PC-9 (cell line): ENCODE measurements at regions not wholly inside any gene's neighbourhood (a gene's known extent, or its start where the extent isn't known, plus 50 kb on each side); places are given as distances from the start of the nearest gene placed in this dataset.

Source experiments
- BruUV-seq: library from RNA; stranded (reverse); fragments of 400-500 nt; replicated peaks from 2 replicates; lab custom pipeline; 2021; lab: Mats Ljungman, UMichigan
- CTCF ChIA-PET: fragments of 300-600 bp; sonication (Branson Sonifier 250); formaldehyde crosslinking; loops from one replicate; lab custom pipeline; 2022; ENCODE audit warnings: antibody characterized with exemption; lab: Charles Lee
- POLR2A ChIA-PET: fragments of 300-600 bp; sonication (Branson Sonifier 250); formaldehyde crosslinking; loops from one replicate; lab custom pipeline; 2022; ENCODE audit warnings: antibody characterized with exemption; ENCODE audit not compliant: unreplicated experiment; lab: Charles Lee
- DNase-seq, 2 experiments: peaks; one replicate each; pipeline versions ENCODE4 v3.0.0 to v3.0.0-alpha.2; 2015 to 2022; ENCODE audit warnings: mixed read lengths in 1 of 2
- H2AFZ ChIP-seq: fragments of 200-600 bp; sonication (generic); 2 replicates; pipeline ENCODE4 v1.8.1; 2017; ENCODE audit warnings: antibody characterized with exemption
- H3F3A ChIP-seq: fragments of 200-600 bp; sonication (generic); 2 replicates; pipeline ENCODE4 v1.8.1; 2017; ENCODE audit warnings: antibody characterized with exemption, mild to moderate bottlenecking, low read depth; ENCODE audit not compliant: insufficient read depth
- H3K27ac ChIP-seq: fragments of 200-600 bp; sonication (generic); 2 replicates; pipeline ENCODE4 v1.6.1; 2016; ENCODE audit warnings: mixed run types
- H3K27me3 ChIP-seq: fragments of 200-600 bp; sonication (generic); 2 replicates; pipeline ENCODE4 v1.6.1; 2016; ENCODE audit warnings: low read depth, mixed run types; ENCODE audit not compliant: insufficient read depth
- H3K36me3 ChIP-seq: fragments of 200-600 bp; sonication (generic); 2 replicates; pipeline ENCODE4 v1.6.1; 2016; ENCODE audit warnings: low read depth, mixed run types
- H3K4me1 ChIP-seq: fragments of 200-600 bp; sonication (generic); replicated peaks from 2 replicates; pipeline ENCODE4 v1.6.1; 2016; ENCODE audit warnings: mixed run types; ENCODE audit not compliant: insufficient read depth
- H3K4me2 ChIP-seq: fragments of 200-600 bp; sonication (generic); 2 replicates; pipeline ENCODE4 v1.6.1; 2017; ENCODE audit warnings: mixed run types
- H3K4me3 ChIP-seq: fragments of 200-600 bp; sonication (generic); 2 replicates; pipeline ENCODE4 v1.6.1; 2016; ENCODE audit warnings: mixed run types
- H3K79me2 ChIP-seq: fragments of 200-600 bp; sonication (generic); 2 replicates; pipeline ENCODE4 v1.6.1; 2017; ENCODE audit warnings: low read depth, mixed run types
- H3K9me2 ChIP-seq: fragments of 200-600 bp; sonication (generic); 2 replicates; pipeline ENCODE4 v1.8.1; 2017; ENCODE audit warnings: mild to moderate bottlenecking; ENCODE audit not compliant: insufficient read depth
- H3K9me3 ChIP-seq: fragments of 200-600 bp; sonication (generic); 2 replicates; pipeline ENCODE4 v1.8.1; 2016; ENCODE audit warnings: low read depth; ENCODE audit not compliant: insufficient read depth
- H4K20me1 ChIP-seq: fragments of 200-600 bp; sonication (generic); 2 replicates; pipeline ENCODE4 v1.8.1; 2017; ENCODE audit not compliant: insufficient read depth
- CTCF ChIP-seq: fragments of 200-600 bp; sonication (generic); conservative IDR thresholded peaks from 2 replicates; pipeline ENCODE4 v1.6.1; 2017; ENCODE audit warnings: mixed run types, antibody characterized with exemption, mild to moderate bottlenecking, moderate library complexity
- EZH2 ChIP-seq: fragments of 200-600 bp; sonication (generic); IDR thresholded peaks from 2 replicates; pipeline ENCODE4 v1.8.0; 2017; ENCODE audit warnings: antibody characterized with exemption, low read depth
- intact Hi-C: fragments of 100-400 bp; cut with micrococcal nuclease; formaldehyde crosslinking; loops from one replicate; pipeline ENCODE4 v1.10.0; 2022; ENCODE audit not compliant: unreplicated experiment

GRCh38 chr4:58961283-58961682 is 1851.1 kb upstream of the IGFBP7 start:
- Histone ChIP-seq H3K4me3 (no peak overlapping the region), H3F3A (no peaks in the 10 kb centered on the region), H2AFZ (no peak overlapping the region), H3K4me1 (no peaks in the 10 kb centered on the region), H3K27me3 (no peaks in the 10 kb centered on the region), H4K20me1 (no peaks in the 10 kb centered on the region), H3K27ac (no peak overlapping the region), H3K9me2 (no peaks in the 10 kb centered on the region), H3K36me3 (no peaks in the 10 kb centered on the region), H3K4me2 (no peak overlapping the region), H3K79me2 (no peaks in the 10 kb centered on the region), H3K9me3 (no peaks in the 10 kb centered on the region)
- ChIA-PET POLR2A (no interaction called here), CTCF (no interaction called here)
- no TSS peak for BruUV-seq
- intact Hi-C loops = no loop called here
- TF ChIP-seq EZH2 = no peak
- no peak for TF ChIP-seq CTCF
- DNase-seq = no peak

GRCh38 chr4:58961925-58962324 is 1851.7 kb upstream of the IGFBP7 start:
- Histone ChIP-seq H3K27me3 (no peaks in the 10 kb centered on the region), H3K79me2 (no peaks in the 10 kb centered on the region), H2AFZ (no peak overlapping the region), H3K36me3 (no peaks in the 10 kb centered on the region), H3K4me2 (no peak overlapping the region), H3K27ac (no peak overlapping the region), H3K9me2 (no peaks in the 10 kb centered on the region), H3F3A (no peaks in the 10 kb centered on the region), H4K20me1 (no peaks in the 10 kb centered on the region), H3K4me1 (no peaks in the 10 kb centered on the region), H3K9me3 (no peaks in the 10 kb centered on the region), H3K4me3 (no peak overlapping the region)
- intact Hi-C loops = no loop called here
- CTCF ChIA-PET = no interaction called here
- DNase-seq = no peak
- POLR2A ChIA-PET = no interaction called here
- no peak for TF ChIP-seq CTCF
- no peak for TF ChIP-seq EZH2
- no TSS peak for BruUV-seq

GRCh38 chr4:58962424-58962823 is 1852.2 kb upstream of the IGFBP7 start:
- no peaks in the 10 kb centered on the region for H3K27me3 ChIP-seq
- ChIA-PET CTCF (no interaction called here), POLR2A (no interaction called here)
- H3K9me2 ChIP-seq = no peaks in the 10 kb centered on the region
- intact Hi-C loops = no loop called here
- BruUV-seq = no TSS peak
- H3K79me2 ChIP-seq = no peaks in the 10 kb centered on the region
- DNase-seq = no peak
- H3K36me3 ChIP-seq = no peaks in the 10 kb centered on the region
- H3K9me3 ChIP-seq = no peaks in the 10 kb centered on the region
- H3K4me2 ChIP-seq = no peak overlapping the region
- no peak overlapping the region for H3K27ac ChIP-seq
- no peak overlapping the region for H2AFZ ChIP-seq
- no peak overlapping the region for H3K4me3 ChIP-seq
- H4K20me1 ChIP-seq = no peaks in the 10 kb centered on the region
- TF ChIP-seq EZH2 (no peak), CTCF (no peak)
- H3F3A ChIP-seq = no peaks in the 10 kb centered on the region
- no peaks in the 10 kb centered on the region for H3K4me1 ChIP-seq
